Spleen (tissue), 11 donors: ENCODE measurements at regions not wholly inside any gene's neighbourhood (a gene's known extent, or its start where the extent isn't known, plus 50 kb on each side); places are given as distances from the start of the nearest gene placed in this dataset.

ENCODE experiments used
- DNase-seq: peaks from one replicate; pipeline ENCODE4 v3.0.0-alpha.2; 2020
- H3K27ac ChIP-seq, 8 donors: fragments of 200-600 bp; sonication (generic) in 7 of 8; 1 replicate in 4 of 8; 2 replicates in 4 of 8; pipeline versions ENCODE4 v1.5.0 to v1.8.0; 2016 to 2021; ENCODE audit warnings: inconsistent platforms in 4 of 8, mild to moderate bottlenecking in 4 of 8, moderate library complexity in 1 of 8
- H3K27me3 ChIP-seq, 7 donors: fragments of 200-600 bp; sonication (generic) in 6 of 7; replicated peaks in 1 of 7; 1 replicate in 4 of 7; 2 replicates in 3 of 7; pipeline versions ENCODE4 v1.5.0 to v1.8.0; 2016 to 2021; ENCODE audit warnings: inconsistent platforms in 3 of 7, mild to moderate bottlenecking in 1 of 7
- H3K36me3 ChIP-seq, 6 donors: fragments of 200-600 bp; sonication (generic) in 5 of 6; 1 replicate in 4 of 6; 2 replicates in 2 of 6; pipeline versions ENCODE4 v1.5.0 to v1.8.0; 2016 to 2021; ENCODE audit warnings: inconsistent platforms in 2 of 6
- H3K4me1 ChIP-seq, 6 donors: fragments of 200-600 bp; sonication (generic) in 5 of 6; 1 replicate in 3 of 6; 2 replicates in 3 of 6; pipeline versions ENCODE4 v1.5.0 to v1.8.0; 2016 to 2021; ENCODE audit warnings: inconsistent platforms in 3 of 6
- H3K4me3 ChIP-seq, 8 donors: fragments of 200-600 bp; sonication (generic) in 7 of 8; 1 replicate in 4 of 8; 2 replicates in 4 of 8; pipeline versions ENCODE4 v1.5.0 to v1.8.0; 2016 to 2021; ENCODE audit warnings: inconsistent platforms in 4 of 8, mild to moderate bottlenecking in 4 of 8, moderate library complexity in 2 of 8
- H3K9me3 ChIP-seq, 8 donors: fragments of 200-600 bp; sonication (generic) in 7 of 8; 1 replicate in 4 of 8; 2 replicates in 4 of 8; pipeline versions ENCODE4 v1.5.0 to v1.8.0; 2016 to 2021; ENCODE audit warnings: inconsistent platforms in 4 of 8
- POLR2A ChIP-seq, 3 donors: fragments of 450-650 bp; IDR thresholded peaks; one replicate each; pipeline ENCODE4 v1.5.1; 2017; ENCODE audit warnings: antibody characterized with exemption in 3 of 3, mild to moderate bottlenecking in 1 of 3
- POLR2AphosphoS5 ChIP-seq, 3 donors: sonication (generic); formaldehyde crosslinking; IDR thresholded peaks; one replicate each; pipeline ENCODE4 v1.5.1; 2017; ENCODE audit warnings: antibody characterized with exemption in 3 of 3
- WGBS, 5 donors: extraction: QIAGEN DNeasy Blood & Tissue Kit in 3 of 5; methylation state at CpG; one replicate each; pipeline versions ENCODE4 v1.1.5 to v1.1.7; 2013 to 2018; 5-methylcytosine and 5-hydroxymethylcytosine counted together
- intact Hi-C: fragments of 100-400 bp; cut with DNase I; formaldehyde crosslinking; loops from one replicate; pipeline ENCODE4 v1.15.0; 2023; ENCODE audit warnings: low total_unique reads
- TF ChIP-seq, protein P1 (sequence below), 11 experiments: fragments of 200-600 bp in 7 of 11; fragments of 450-650 bp in 4 of 11; sonication (generic) in 4 of 11; IDR thresholded peaks in 8 of 11; conservative IDR thresholded peaks in 3 of 11; 1 replicate in 7 of 11; 2 replicates in 4 of 11; pipeline versions ENCODE4 v1.4.0 to v1.8.0; 2016 to 2021; ENCODE audit warnings: antibody characterized with exemption in 11 of 11, inconsistent platforms in 4 of 11, mild to moderate bottlenecking in 1 of 11
- donor health status: healthy with polysubstance abuse.
- donor health status: DM: no; HTN: no; CAD: no; lungs with moderate emphysema.
- donor health status: DM: no; HTN: no; CAD: no.
- donor health status: Bipolar disorder and iron deficiency.
- donor health status: healthy.
- donor health status: DM: no; HTN: no; CAD: no.
- donor health status: DM: yes; HTN: yes; CAD: no.

- intact Hi-C loops: no loop called here
- H3K4me3 ChIP-seq: no peak overlapping the region
- no peaks in the 10 kb centered on the region for H3K36me3 ChIP-seq
- 82 to 93% (median 89%) methylated on average over 3 of the region's 3 CpGs for WGBS, 5 donors
- H3K4me1 ChIP-seq: no peaks in the 10 kb centered on the region
- TF ChIP-seq, protein P1, sequence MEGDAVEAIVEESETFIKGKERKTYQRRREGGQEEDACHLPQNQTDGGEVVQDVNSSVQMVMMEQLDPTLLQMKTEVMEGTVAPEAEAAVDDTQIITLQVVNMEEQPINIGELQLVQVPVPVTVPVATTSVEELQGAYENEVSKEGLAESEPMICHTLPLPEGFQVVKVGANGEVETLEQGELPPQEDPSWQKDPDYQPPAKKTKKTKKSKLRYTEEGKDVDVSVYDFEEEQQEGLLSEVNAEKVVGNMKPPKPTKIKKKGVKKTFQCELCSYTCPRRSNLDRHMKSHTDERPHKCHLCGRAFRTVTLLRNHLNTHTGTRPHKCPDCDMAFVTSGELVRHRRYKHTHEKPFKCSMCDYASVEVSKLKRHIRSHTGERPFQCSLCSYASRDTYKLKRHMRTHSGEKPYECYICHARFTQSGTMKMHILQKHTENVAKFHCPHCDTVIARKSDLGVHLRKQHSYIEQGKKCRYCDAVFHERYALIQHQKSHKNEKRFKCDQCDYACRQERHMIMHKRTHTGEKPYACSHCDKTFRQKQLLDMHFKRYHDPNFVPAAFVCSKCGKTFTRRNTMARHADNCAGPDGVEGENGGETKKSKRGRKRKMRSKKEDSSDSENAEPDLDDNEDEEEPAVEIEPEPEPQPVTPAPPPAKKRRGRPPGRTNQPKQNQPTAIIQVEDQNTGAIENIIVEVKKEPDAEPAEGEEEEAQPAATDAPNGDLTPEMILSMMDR (IDR thresholded peaks at IDR 0.05 in 8 of 11, conservative IDR thresholded peaks at IDR 0.05 in 3 of 11): no peak
- TF ChIP-seq POLR2A (IDR thresholded peaks at IDR 0.05): no peak
- no peak for TF ChIP-seq POLR2AphosphoS5 (IDR thresholded peaks at IDR 0.05)
- H3K27me3 ChIP-seq: no peaks in the 10 kb centered on the region
- no peak for DNase-seq
- H3K27ac ChIP-seq: no peak overlapping the region
- H3K9me3 ChIP-seq: no peaks in the 10 kb centered on the region
Measured at GRCh38 chr6:15073344-15073789, 172.5 kb upstream of the JARID2 start.

DNA sequence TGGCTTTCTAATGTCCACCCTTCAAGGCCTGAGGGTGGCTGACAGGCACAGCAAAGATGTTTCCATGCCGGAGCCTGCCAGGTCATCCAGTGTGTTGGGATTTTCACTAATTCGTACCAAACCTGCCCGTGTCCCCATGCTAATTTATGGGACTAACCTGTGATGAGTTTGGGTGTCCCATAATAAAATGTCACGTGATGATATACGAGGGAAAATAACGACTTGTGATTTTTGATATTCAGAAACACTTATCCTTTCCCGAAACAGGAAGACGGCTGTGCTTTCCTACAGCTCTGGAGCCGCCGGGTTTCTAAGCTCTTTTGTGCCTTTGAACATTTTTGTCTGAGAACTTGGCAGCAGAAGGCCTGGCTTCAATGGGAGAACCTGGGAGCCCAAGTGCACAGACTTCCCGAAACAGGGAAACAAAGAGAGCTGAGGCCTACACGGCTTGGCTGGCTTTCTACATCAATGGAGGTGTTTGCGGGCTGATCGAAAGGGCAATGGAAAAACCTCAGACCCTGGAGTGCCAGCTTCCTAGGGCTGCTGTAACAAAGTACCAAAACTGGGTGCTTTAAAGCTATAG, 171.9 kb upstream of the JARID2 start:
- TF ChIP-seq, protein P1 (IDR thresholded peaks at IDR 0.05 in 8 of 11, conservative IDR thresholded peaks at IDR 0.05 in 3 of 11): no peak
- TF ChIP-seq POLR2A (IDR thresholded peaks at IDR 0.05): no peak
- no peak for TF ChIP-seq POLR2AphosphoS5 (IDR thresholded peaks at IDR 0.05)

DNA sequence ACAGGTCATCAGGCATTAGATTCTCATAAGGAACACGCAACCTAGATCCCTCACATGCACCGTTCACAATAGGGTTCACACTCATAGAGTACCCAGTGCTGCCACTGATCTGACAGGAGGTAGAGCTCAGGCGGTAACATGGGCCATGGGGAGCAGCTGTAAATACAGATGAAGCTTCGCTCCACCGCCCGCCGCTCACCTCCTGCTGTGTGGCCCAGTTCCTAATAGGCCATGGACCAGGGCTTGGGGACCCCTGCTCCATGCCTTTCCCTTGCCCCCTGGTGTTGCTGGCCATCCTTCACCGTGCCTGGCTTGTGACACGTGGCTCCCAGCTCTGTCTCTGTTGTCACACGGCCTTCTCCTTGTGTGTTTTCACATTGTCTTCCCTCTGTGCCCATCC, 171.1 kb upstream of the JARID2 start:
- DNase-seq: no peak
- Histone ChIP-seq H3K36me3 (no peaks in the 10 kb centered on the region), H3K27ac (no peak overlapping the region)

More for the DNA sequence above, 171.9 kb upstream of the JARID2 start:
- no peak overlapping the region for H3K4me3 ChIP-seq
- H3K27ac ChIP-seq: no peak overlapping the region
- intact Hi-C loops: no loop called here
- no peaks in the 10 kb centered on the region for H3K4me1 ChIP-seq
- no peak for DNase-seq
- WGBS, 5 donors: 92 to 98% (median 96%) methylated on average over 14 of the region's 14 CpGs
- H3K27me3 ChIP-seq: no peaks in the 10 kb centered on the region
- no peaks in the 10 kb centered on the region for H3K36me3 ChIP-seq
- H3K9me3 ChIP-seq: no peaks in the 10 kb centered on the region

GRCh38 chr6:15076565-15076964, 169.3 kb upstream of the JARID2 start:
- Histone ChIP-seq H3K36me3 (no peaks in the 10 kb centered on the region), H3K9me3 (no peaks in the 10 kb centered on the region), H3K27me3 (no peaks in the 10 kb centered on the region), H3K27ac (no peak overlapping the region), H3K4me1 (no peaks in the 10 kb centered on the region), H3K4me3 (no peak overlapping the region)
- DNase-seq: no peak
- TF ChIP-seq POLR2A (IDR thresholded peaks at IDR 0.05): no peak
- TF ChIP-seq, protein P1 (IDR thresholded peaks at IDR 0.05 in 8 of 11, conservative IDR thresholded peaks at IDR 0.05 in 3 of 11): no peak
- no peak for TF ChIP-seq POLR2AphosphoS5 (IDR thresholded peaks at IDR 0.05)
- intact Hi-C loops: no loop called here
- 74 to 93% (median 77%) methylated on average over 4 of the region's 4 CpGs for WGBS, 5 donors

More for the DNA sequence above, 171.1 kb upstream of the JARID2 start:
- Histone ChIP-seq H3K9me3 (no peaks in the 10 kb centered on the region), H3K4me1 (no peaks in the 10 kb centered on the region), H3K27me3 (no peaks in the 10 kb centered on the region), H3K4me3 (no peak overlapping the region)
- WGBS, 5 donors: 94 to 99% (median 96%) methylated on average over 10 of the region's 10 CpGs
- TF ChIP-seq POLR2A (IDR thresholded peaks at IDR 0.05): no peak
- TF ChIP-seq POLR2AphosphoS5 (IDR thresholded peaks at IDR 0.05): no peak
- TF ChIP-seq, protein P1 (IDR thresholded peaks at IDR 0.05 in 8 of 11, conservative IDR thresholded peaks at IDR 0.05 in 3 of 11): no peak
- intact Hi-C loops: no loop called here
